Effector memory CD4-positive, alpha-beta T cell (primary cell): ENCODE measurements at regions not wholly inside any gene's neighbourhood (a gene's known extent, or its start where the extent isn't known, plus 50 kb on each side); places are given as distances from the start of the nearest gene placed in this dataset.

Source experiments
- DNase-seq, 3 donors: peaks; one replicate each; pipeline ENCODE4 v3.0.0-alpha.2; 2020
- H3K27ac ChIP-seq: 2 replicates; pipeline ENCODE4 v1.7.0; 2013; ENCODE audit warnings: mild to moderate bottlenecking, low read length, moderate library complexity; ENCODE audit not compliant: insufficient read depth, poor library complexity, severe bottlenecking
- H3K27me3 ChIP-seq: replicated peaks from 2 replicates; pipeline ENCODE4 v1.7.0; 2013; ENCODE audit warnings: mild to moderate bottlenecking, low read length; ENCODE audit not compliant: insufficient read depth, control insufficient read depth, poor library complexity, severe bottlenecking
- H3K36me3 ChIP-seq: 2 replicates; pipeline ENCODE4 v1.7.0; 2013; ENCODE audit warnings: mild to moderate bottlenecking, low read length, moderate library complexity; ENCODE audit not compliant: control insufficient read depth, insufficient read depth
- H3K4me1 ChIP-seq: 2 replicates; pipeline ENCODE4 v1.7.0; 2013; ENCODE audit warnings: low read length, mild to moderate bottlenecking; ENCODE audit not compliant: control insufficient read depth, insufficient read depth, poor library complexity, severe bottlenecking
- H3K4me3 ChIP-seq: 2 replicates; pipeline ENCODE4 v1.7.0; 2013; ENCODE audit warnings: low read length, low read depth, mild to moderate bottlenecking; ENCODE audit not compliant: insufficient read depth, poor library complexity, severe bottlenecking
- H3K9me3 ChIP-seq: 2 replicates; pipeline ENCODE4 v1.7.0; 2013; ENCODE audit warnings: mild to moderate bottlenecking, low read length, moderate library complexity; ENCODE audit not compliant: control insufficient read depth

DNA sequence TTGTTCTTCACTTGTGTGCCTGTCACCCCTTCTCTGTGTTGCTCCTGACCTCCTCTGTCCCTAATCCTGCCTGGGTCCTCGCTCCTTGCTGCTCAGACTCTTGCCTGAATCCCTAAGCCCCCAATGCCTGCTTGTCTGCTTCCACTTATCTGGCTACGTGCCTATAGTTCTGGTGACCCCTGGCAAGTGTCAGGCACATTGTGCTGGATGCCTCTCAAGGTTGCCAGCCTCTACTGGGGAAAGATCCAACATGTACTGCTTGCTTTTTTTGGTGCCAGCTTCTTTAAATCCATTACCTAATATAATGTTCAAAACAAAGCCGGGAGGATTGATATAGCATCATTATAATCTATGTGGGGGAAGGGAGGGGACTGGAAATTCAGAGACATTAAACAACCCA lies 448.0 kb upstream of the CCDC196 start:
- DNase-seq = no peak
- Histone ChIP-seq H3K4me3 (no peak overlapping the region), H3K27ac (no peak overlapping the region), H3K4me1 (no peaks in the 10 kb centered on the region), H3K9me3 (no peaks in the 10 kb centered on the region), H3K36me3 (no peaks in the 10 kb centered on the region), H3K27me3 (no peaks in the 10 kb centered on the region)

DNA sequence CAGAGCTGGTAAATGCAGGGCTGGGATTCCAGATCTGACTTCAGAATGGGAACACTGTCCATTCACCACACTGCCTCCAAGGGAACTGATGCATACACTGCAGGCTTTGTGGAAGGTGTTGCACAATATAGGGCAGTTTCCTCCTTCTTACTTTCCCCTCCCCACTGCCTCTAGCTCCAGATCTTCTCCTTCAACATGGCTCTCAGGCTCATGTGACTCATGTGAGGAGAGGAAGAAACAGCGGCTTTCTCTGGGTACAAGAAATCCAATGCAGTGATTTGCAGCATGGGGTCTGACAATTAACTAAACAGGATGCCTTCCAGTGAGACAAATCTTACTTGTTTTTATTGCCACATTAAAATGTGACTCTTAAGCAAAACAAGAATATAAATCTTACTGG lies 447.6 kb upstream of the CCDC196 start:
- no peak overlapping the region for H3K4me3 ChIP-seq
- no peak overlapping the region for H3K27ac ChIP-seq
- no peaks in the 10 kb centered on the region for H3K36me3 ChIP-seq
- no peak for DNase-seq
- H3K27me3 ChIP-seq = no peaks in the 10 kb centered on the region
- H3K4me1 ChIP-seq = no peaks in the 10 kb centered on the region
- H3K9me3 ChIP-seq = no peaks in the 10 kb centered on the region

DNA sequence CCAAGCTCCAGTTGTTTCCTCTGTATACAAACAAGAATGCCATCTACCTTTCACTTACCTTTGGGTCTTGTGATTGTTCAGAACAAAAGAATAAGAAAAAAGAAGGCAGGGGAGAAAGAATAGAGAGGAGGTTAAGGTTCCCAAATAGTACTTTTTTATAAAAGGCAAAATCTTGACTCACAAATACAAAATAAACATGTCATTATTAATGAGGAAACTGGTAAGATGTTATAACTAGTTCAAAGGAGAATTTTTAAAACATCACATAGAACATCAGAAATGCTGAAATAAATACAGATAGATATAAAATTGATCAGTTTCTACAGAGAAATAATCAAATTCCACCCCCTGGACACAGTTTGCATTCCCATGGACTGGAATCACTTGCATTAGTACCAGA lies 446.7 kb upstream of the CCDC196 start:
- no peaks in the 10 kb centered on the region for H3K9me3 ChIP-seq
- no peak for DNase-seq
- H3K4me1 ChIP-seq = no peaks in the 10 kb centered on the region
- no peak overlapping the region for H3K27ac ChIP-seq
- H3K27me3 ChIP-seq = no peaks in the 10 kb centered on the region
- H3K4me3 ChIP-seq = no peak overlapping the region
- H3K36me3 ChIP-seq = no peaks in the 10 kb centered on the region

DNA sequence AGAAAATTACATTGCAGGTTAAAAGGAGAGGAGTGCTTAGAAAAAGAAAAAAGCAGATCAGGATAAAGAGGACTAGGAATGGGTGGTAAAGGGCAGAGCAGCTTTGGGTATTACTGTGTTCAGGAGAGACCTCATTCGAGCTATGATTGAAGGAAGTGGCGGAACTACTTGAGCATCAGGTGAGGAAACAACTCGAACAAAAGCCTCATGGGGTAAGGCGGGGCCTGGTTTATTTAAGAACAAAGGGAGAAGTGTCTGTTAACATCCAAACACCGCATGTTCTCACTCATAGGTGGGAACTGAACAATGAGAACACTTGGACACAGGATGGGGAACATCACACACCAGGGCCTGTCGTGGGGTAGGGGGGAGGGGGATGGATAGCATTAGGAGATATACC lies 444.6 kb upstream of the CCDC196 start:
- Histone ChIP-seq H3K4me3 (no peak overlapping the region), H3K4me1 (no peaks in the 10 kb centered on the region), H3K27me3 (no peaks in the 10 kb centered on the region), H3K36me3 (no peaks in the 10 kb centered on the region), H3K9me3 (no peaks in the 10 kb centered on the region), H3K27ac (no peak overlapping the region)
- DNase-seq = no peak

DNA sequence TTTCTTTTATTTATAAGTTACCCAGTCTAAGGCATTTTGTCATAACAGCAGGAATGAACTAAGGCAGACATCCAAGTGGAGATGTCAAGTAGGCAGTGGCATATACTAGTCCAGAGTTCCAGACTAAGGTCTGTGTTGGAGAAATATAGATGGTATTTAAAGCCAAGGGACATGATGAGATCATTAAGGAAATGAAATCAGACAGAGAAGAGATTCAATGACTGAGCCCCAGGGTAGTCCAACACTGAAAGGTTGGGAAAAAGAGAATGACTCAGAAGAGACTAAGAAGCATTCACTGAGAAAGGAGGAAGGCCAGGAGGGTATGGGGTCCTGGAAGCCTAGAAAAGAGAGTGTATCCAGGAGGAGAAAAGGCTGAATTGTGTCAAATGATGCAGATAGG lies 442.2 kb upstream of the CCDC196 start:
- no peak for DNase-seq
- H3K27ac ChIP-seq = no peak overlapping the region
- no peaks in the 10 kb centered on the region for H3K4me1 ChIP-seq
- H3K27me3 ChIP-seq = no peaks in the 10 kb centered on the region
- H3K9me3 ChIP-seq = no peaks in the 10 kb centered on the region
- no peaks in the 10 kb centered on the region for H3K36me3 ChIP-seq
- no peak overlapping the region for H3K4me3 ChIP-seq

DNA sequence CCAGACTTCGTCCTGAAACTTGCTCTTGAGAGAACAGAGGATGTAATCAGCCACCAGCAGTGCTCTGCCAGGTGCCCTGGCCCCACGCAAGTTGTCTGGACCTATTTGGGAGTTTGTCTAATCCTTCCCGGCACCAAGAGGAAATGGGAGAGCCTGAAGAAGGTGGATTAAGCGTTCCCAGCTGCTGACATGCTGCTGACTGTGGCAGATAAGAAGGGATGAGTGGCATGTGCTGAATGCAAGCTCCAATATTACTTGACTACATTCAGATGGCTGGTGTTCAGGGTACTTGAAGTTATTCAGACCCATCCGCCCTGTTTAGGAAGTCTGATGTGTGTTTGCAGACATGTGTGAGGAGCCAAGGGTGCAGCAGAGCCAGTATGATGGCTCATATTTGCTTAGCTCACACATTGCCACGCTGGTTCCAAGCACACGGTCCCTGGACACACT lies 440.6 kb upstream of the CCDC196 start:
- Histone ChIP-seq H3K27ac (no peak overlapping the region), H3K4me1 (no peaks in the 10 kb centered on the region), H3K4me3 (no peak overlapping the region), H3K9me3 (no peaks in the 10 kb centered on the region), H3K27me3 (no peaks in the 10 kb centered on the region), H3K36me3 (no peaks in the 10 kb centered on the region)
- DNase-seq = no peak

DNA sequence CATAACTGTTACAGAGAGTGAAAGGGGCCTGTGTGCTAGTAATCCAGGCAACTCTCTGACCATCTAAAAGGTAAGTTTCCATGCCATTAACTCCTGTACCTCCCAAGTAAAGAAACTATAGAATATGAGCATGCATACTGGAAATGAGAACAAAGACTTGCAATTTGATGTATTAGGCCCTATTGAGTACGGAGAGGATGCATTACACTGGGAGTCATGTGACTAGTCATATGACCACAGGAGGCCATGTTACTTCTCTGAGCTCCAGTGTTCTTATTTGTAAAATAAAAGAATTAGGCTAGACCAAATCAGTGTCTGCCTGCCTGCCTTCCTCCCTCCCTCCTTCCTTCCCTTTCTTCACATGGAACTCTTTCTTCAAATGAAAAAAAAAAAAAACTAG lies 440.1 kb upstream of the CCDC196 start:
- H3K4me1 ChIP-seq = no peaks in the 10 kb centered on the region
- H3K27me3 ChIP-seq = no peaks in the 10 kb centered on the region
- no peak for DNase-seq
- H3K27ac ChIP-seq = no peak overlapping the region
- H3K4me3 ChIP-seq = no peak overlapping the region
- H3K9me3 ChIP-seq = no peaks in the 10 kb centered on the region
- no peaks in the 10 kb centered on the region for H3K36me3 ChIP-seq

DNA sequence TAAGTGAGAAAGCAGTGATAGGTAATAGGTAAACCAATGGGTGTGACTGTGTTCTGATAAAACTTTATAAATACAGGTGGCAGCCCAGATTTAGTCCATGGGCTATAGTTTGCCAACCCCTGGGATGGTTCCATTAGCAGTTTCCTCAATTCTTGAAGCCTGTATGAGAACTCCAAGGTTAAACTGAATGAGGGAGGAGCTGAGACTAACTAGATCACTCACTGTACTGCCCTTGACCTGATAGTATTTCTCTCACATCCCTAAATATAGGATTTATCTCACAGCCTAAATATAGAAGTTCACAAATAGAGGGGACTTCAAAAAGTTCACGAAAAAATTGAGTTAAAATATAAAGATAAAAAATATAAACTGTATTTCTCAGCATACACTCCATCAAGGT lies 439.6 kb upstream of the CCDC196 start:
- DNase-seq = no peak
- Histone ChIP-seq H3K27me3 (no peaks in the 10 kb centered on the region), H3K4me1 (no peaks in the 10 kb centered on the region), H3K4me3 (no peak overlapping the region), H3K27ac (no peak overlapping the region), H3K9me3 (no peaks in the 10 kb centered on the region), H3K36me3 (no peaks in the 10 kb centered on the region)

DNA sequence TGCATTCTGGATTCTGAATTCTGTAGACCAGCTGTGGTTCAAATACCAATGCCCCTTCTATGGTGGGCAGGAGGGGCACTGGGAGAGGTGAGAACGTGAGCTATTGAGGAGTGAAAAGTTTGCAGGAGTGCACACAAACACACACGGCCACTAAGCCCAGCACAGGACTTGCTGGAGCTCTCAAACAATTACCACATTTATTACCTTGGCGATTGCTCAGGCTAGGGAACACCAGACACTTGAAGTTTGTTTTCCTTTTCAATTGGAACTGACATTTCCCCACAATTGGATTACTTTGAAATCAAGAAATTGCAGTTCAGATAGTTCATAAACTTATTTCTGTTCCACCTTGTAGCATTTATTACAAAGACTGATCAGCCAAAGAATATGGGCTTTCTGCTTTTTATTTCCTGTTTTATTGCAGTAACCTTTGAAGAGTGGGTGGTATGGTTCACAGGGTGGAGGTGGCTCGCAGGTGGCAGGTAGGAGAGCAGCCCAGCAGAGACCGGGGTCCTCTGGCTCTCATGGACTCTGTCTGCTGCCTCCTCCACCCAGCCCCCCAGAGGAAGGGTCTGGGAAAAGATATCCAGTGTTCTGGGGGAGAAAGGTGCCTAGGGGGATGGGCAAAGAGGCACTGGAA lies 429.8 kb upstream of the CCDC196 start:
- Histone ChIP-seq H3K27me3 (no peaks in the 10 kb centered on the region), H3K9me3 (no peaks in the 10 kb centered on the region), H3K36me3 (no peaks in the 10 kb centered on the region), H3K4me1 (no peaks in the 10 kb centered on the region), H3K4me3 (no peak overlapping the region), H3K27ac (no peak overlapping the region)
- no peak for DNase-seq

DNA sequence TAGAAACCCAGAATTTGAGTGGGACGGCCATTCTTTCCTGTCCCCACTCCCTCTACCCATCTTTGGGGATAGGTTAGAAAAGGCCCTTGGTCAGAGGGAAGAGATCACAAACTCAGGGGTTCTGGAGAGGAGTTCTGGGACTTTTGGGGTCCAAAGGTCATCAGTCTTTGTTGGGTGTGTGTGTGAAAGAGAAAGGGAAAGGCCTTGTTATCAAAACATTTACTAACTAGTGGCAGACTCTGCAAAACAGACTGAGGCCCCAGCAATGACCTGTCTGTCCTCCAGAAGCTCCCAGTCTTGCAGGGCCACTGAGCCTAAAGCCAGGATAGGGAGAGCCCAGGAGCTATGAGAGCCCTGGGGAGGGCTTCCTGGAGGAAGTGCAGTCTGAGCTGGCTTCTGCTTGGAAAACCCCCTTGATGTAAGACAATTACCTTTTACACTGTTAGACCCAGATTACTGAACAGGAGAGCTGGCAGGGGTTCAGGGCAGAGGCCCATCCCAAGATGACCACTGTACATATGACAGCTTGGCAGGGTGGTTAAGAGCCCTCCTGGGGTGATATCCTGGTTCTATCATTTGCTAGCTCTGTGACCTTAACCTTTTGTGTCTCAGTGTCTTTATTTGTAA lies 429.1 kb upstream of the CCDC196 start:
- no peak overlapping the region for H3K27ac ChIP-seq
- H3K4me1 ChIP-seq = no peaks in the 10 kb centered on the region
- no peak for DNase-seq
- H3K4me3 ChIP-seq = no peak overlapping the region
- no peaks in the 10 kb centered on the region for H3K36me3 ChIP-seq
- H3K27me3 ChIP-seq = no peaks in the 10 kb centered on the region
- no peaks in the 10 kb centered on the region for H3K9me3 ChIP-seq
